Prostate gland (tissue), 2 donors: ENCODE measurements at regions not wholly inside any gene's neighbourhood (a gene's known extent, or its start where the extent isn't known, plus 50 kb on each side); places are given as distances from the start of the nearest gene placed in this dataset.

Experiments
- DNase-seq: peaks from one replicate; pipeline ENCODE4 v3.0.0-alpha.2; 2019; ENCODE audit warnings: low spot score
- H3K27ac ChIP-seq, 2 donors: fragments of 200-600 bp; sonication (generic); 2 replicates each; pipeline ENCODE4 v1.5.1; 2017 to 2019
- H3K27me3 ChIP-seq: fragments of 200-600 bp; sonication (generic); replicated peaks from 2 replicates; pipeline ENCODE4 v1.5.1; 2019; ENCODE audit not compliant: insufficient read depth
- H3K36me3 ChIP-seq, 2 donors: fragments of 200-600 bp; sonication (generic); 1 replicate in 1 of 2; 2 replicates in 1 of 2; pipeline versions ENCODE4 v1.5.1 to v1.8.1; 2017 to 2019
- H3K4me1 ChIP-seq: fragments of 200-600 bp; sonication (generic); replicated peaks from 2 replicates; pipeline ENCODE4 v1.5.1; 2019
- H3K4me3 ChIP-seq, 2 donors: fragments of 200-600 bp; sonication (generic); 2 replicates each; pipeline ENCODE4 v1.5.1; 2017 to 2019
- H3K9me3 ChIP-seq: fragments of 200-600 bp; sonication (generic); 2 replicates; pipeline ENCODE4 v1.5.1; 2017
- POLR2A ChIP-seq: fragments of 450-650 bp; IDR thresholded peaks from one replicate; pipeline ENCODE4 v1.6.1; 2016; ENCODE audit warnings: antibody characterized with exemption, mild to moderate bottlenecking
- POLR2AphosphoS5 ChIP-seq: sonication (generic); formaldehyde crosslinking; IDR thresholded peaks from one replicate; pipeline ENCODE4 v1.6.1; 2017; ENCODE audit warnings: antibody characterized with exemption
- whole genome bisulfite sequencing: methylation state at CpG from one replicate; pipeline ENCODE4 v1.1.5; 2018; 5-methylcytosine and 5-hydroxymethylcytosine counted together
- intact Hi-C: fragments of 100-400 bp; cut with DNase I; formaldehyde crosslinking; loops from one replicate; pipeline ENCODE4 v1.14.2; 2022
- TF ChIP-seq, protein P1 (sequence below), 4 experiments: fragments of 200-600 bp in 2 of 4; fragments of 450-650 bp in 2 of 4; sonication (generic) in 2 of 4; IDR thresholded peaks; 1 replicate in 3 of 4; 2 replicates in 1 of 4; pipeline ENCODE4 v1.5.1; 2016 to 2019; ENCODE audit warnings: antibody characterized with exemption in 4 of 4, mild to moderate bottlenecking in 2 of 4, moderate library complexity in 2 of 4

DNA sequence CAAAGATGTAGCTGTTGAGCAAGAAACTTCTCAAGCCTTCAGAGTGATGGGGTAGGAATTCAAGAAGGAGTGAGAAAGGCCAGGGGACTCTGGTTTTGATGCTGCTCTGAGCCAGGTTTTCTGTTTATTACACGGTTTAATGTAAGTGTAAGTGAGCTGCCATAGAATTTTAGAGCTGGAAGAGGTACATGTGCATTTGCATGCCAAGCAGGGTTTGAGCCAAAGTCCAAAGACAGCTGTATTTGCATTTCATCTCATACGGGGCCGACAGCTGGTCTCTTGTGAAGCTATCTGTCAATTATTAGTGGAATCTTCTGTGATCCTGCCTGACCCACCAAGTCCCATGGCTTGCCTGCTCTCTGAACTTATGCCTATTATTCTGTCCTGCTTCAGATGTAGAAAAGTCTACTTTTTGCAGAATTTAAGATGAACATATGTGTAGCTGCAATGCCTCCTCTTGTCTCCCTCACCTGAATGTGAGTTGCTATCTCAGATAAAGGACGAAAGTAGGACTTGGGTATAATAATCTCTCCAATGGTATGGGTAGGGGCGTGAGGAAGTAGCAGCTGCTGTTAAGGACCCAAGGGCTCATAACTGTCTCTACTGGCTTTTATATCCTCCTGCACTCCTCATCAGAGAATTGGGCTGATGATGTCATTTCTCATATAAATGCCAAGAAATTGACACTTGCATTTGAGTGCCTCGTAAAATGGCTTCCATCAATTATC lies 160.0 kb downstream of the SQOR start:
- H3K9me3 ChIP-seq, result no peaks in the 10 kb centered on the region
- no peak for DNase-seq
- H3K36me3 ChIP-seq, result no peaks in the 10 kb centered on the region
- intact Hi-C loops, result loop anchor here (10.0 kb wide), 2 partner anchors 80 to 90 kb away; no protein-coding TSS in a partner anchor
- H3K4me3 ChIP-seq, result no peak overlapping the region
- no peaks in the 10 kb centered on the region for H3K4me1 ChIP-seq
- H3K27me3 ChIP-seq, result no peaks in the 10 kb centered on the region
- no peak for TF ChIP-seq POLR2A
- TF ChIP-seq POLR2AphosphoS5, result no peak
- TF ChIP-seq, protein P1, sequence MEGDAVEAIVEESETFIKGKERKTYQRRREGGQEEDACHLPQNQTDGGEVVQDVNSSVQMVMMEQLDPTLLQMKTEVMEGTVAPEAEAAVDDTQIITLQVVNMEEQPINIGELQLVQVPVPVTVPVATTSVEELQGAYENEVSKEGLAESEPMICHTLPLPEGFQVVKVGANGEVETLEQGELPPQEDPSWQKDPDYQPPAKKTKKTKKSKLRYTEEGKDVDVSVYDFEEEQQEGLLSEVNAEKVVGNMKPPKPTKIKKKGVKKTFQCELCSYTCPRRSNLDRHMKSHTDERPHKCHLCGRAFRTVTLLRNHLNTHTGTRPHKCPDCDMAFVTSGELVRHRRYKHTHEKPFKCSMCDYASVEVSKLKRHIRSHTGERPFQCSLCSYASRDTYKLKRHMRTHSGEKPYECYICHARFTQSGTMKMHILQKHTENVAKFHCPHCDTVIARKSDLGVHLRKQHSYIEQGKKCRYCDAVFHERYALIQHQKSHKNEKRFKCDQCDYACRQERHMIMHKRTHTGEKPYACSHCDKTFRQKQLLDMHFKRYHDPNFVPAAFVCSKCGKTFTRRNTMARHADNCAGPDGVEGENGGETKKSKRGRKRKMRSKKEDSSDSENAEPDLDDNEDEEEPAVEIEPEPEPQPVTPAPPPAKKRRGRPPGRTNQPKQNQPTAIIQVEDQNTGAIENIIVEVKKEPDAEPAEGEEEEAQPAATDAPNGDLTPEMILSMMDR (IDR thresholded peaks at IDR 0.05), result no peak
- 47% methylated on average over 6 of the region's 6 CpGs for WGBS
- H3K27ac ChIP-seq, result no peak overlapping the region

GRCh38 chr15:45795440-45796069 lies 160.7 kb downstream of the SQOR start:
- no peaks in the 10 kb centered on the region for H3K27me3 ChIP-seq

DNA sequence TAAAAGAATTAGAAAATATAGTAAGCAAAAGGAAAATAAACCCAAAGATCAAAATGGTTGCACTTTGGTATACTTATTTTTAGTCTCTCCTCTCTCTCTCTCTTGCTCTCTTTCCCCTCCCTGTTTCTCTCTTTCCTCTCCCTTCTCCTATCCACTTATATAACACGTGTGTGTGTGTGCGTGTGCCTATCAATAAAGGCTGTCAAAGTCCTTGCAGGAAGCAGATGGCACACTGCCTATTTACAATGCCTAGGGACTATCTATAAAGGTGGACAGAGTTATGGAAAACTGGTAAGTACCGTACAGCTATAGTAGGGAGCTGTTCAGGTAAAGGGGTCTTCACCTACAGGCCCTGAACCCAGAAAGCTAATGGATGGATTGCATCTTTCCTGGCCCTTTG lies 161.6 kb downstream of the SQOR start:
- Histone ChIP-seq H3K4me3 (no peak overlapping the region), H3K36me3 (no peaks in the 10 kb centered on the region), H3K27ac (no peak overlapping the region), H3K9me3 (no peaks in the 10 kb centered on the region), H3K4me1 (peaks cover 3% of the 10 kb centered on the region), H3K27me3 (no peaks in the 10 kb centered on the region)
- intact Hi-C loops, result loop anchor here (10.0 kb wide), 2 partner anchors 82 to 88 kb away; no protein-coding TSS in a partner anchor
- 74% methylated on average over 3 of the region's 3 CpGs for WGBS
- TF ChIP-seq POLR2AphosphoS5 (no peak), POLR2A (no peak)
- TF ChIP-seq, protein P1 (IDR thresholded peaks at IDR 0.05), result no peak
- DNase-seq, result no peak

More at GRCh38 chr15:45795440-45796069, 160.7 kb downstream of the SQOR start:
- H3K9me3 ChIP-seq, result no peaks in the 10 kb centered on the region
- no peak overlapping the region for H3K4me3 ChIP-seq
- no peaks in the 10 kb centered on the region for H3K36me3 ChIP-seq
- 29% methylated on average over 3 of the region's 3 CpGs for WGBS
- peak; percentile 61 for DNase-seq
- TF ChIP-seq POLR2A (no peak), POLR2AphosphoS5 (peak; percentile 40)
- TF ChIP-seq, protein P1 (IDR thresholded peaks at IDR 0.05), result peak; percentile 28 to 81 (median 72)
- no peak overlapping the region for H3K27ac ChIP-seq
- no peaks in the 10 kb centered on the region for H3K4me1 ChIP-seq
- intact Hi-C loops, result loop anchor here (10.0 kb wide), 2 partner anchors 81 to 89 kb away; no protein-coding TSS in a partner anchor

DNA sequence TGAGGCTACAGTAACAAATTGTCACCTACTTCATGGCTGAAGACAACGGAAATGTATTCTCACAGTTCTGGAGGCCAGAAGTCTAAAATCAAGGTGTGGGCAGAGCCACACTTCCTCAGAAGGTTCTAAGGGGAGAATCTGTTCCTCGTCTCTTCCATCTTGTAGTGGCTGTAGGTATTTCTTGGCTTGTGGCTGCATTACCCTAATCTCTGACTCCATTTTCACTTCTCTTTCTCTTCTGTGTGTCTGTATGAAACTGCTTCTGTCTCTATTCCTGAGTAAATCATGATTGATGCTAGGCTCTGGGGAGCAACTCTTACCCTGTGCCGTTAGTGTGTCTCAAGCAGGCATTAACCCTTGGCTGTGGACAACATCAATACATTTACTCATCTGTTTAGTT lies 164.7 kb downstream of the SQOR start:
- Histone ChIP-seq H3K9me3 (no peaks in the 10 kb centered on the region), H3K27ac (no peak overlapping the region), H3K4me1 (peaks cover 7% of the 10 kb centered on the region), H3K27me3 (no peaks in the 10 kb centered on the region), H3K4me3 (no peak overlapping the region), H3K36me3 (no peaks in the 10 kb centered on the region)
- no peak for DNase-seq
- TF ChIP-seq, protein P1 (IDR thresholded peaks at IDR 0.05), result no peak
- TF ChIP-seq POLR2A, result no peak
- intact Hi-C loops, result loop anchor here (10.0 kb wide), 2 partner anchors 85 kb away; no protein-coding TSS in a partner anchor
- 89% methylated on average over 3 of the region's 3 CpGs for WGBS
